ENCODE measurements at regions not wholly inside any gene's neighbourhood (a gene's known extent, or its start where the extent isn't known, plus 50 kb on each side); places are given as distances from the start of the nearest gene placed in this dataset.

DNA sequence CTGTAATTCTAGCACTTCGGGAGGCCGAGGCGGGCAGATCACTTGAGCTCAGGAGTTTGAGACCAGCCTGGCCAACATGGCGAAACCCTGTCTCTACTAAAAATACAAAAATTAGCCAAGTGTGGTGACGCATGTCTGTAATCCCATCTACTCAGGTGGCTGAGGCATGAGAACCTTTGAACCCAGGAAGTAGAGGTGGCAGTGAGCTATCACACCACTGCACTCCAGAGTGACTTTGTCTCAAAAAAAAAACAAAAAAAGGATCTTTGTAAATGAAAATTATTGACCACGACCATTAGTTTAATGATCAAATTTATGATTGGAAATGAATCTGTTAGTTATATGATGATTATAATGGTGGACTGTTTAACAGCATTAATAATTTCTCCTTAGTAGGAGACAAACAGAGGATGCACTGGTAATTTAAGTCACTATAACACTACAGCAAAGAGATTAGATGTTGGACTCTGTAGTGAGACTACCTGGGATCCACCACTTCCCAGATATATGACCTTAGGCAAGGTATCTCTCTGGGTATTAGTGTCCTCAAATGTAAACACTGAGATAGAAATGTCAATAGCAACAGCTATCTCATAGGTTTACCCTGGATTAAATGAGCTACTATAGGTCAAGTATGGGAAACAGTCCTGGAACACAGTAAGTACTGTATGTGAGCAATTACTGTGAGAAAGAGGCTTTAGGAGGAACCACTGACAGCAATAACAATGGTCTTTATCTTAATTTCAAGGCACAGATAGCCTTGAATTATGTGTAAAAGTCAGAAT is 214.7 kb downstream of the NOVA1 start:
- no peaks in the 10 kb centered on the region for H3K4me1 ChIP-seq

GRCh38 chr14:26381405-26381804 is 216.4 kb downstream of the NOVA1 start:
- H3K27me3 ChIP-seq = no peaks in the 10 kb centered on the region
- H3K36me3 ChIP-seq = no peaks in the 10 kb centered on the region
- intact Hi-C loops (cut with DNase I) = no loop called here
- DNase-seq (ENCODE audit: extremely low spot score) = no peak
- 71% methylated on average over 2 of the region's 2 CpGs for WGBS
- H3K9me3 ChIP-seq = no peaks in the 10 kb centered on the region
- no peaks in the 10 kb centered on the region for H3K4me1 ChIP-seq
- no peak overlapping the region for H3K27ac ChIP-seq (replicated peaks in 1 of 4)
- TF ChIP-seq EP300 (IDR thresholded peaks at IDR 0.05) = no peak
- no peak for TF ChIP-seq POLR2A (IDR thresholded peaks at IDR 0.05; ENCODE audit: low read depth)
- TF ChIP-seq, protein P1, sequence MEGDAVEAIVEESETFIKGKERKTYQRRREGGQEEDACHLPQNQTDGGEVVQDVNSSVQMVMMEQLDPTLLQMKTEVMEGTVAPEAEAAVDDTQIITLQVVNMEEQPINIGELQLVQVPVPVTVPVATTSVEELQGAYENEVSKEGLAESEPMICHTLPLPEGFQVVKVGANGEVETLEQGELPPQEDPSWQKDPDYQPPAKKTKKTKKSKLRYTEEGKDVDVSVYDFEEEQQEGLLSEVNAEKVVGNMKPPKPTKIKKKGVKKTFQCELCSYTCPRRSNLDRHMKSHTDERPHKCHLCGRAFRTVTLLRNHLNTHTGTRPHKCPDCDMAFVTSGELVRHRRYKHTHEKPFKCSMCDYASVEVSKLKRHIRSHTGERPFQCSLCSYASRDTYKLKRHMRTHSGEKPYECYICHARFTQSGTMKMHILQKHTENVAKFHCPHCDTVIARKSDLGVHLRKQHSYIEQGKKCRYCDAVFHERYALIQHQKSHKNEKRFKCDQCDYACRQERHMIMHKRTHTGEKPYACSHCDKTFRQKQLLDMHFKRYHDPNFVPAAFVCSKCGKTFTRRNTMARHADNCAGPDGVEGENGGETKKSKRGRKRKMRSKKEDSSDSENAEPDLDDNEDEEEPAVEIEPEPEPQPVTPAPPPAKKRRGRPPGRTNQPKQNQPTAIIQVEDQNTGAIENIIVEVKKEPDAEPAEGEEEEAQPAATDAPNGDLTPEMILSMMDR (IDR thresholded peaks at IDR 0.05) = no peak
- no peak for TF ChIP-seq POLR2AphosphoS5 (IDR thresholded peaks at IDR 0.05)
- no peak overlapping the region for H3K4me3 ChIP-seq

More for the DNA sequence above, 214.7 kb downstream of the NOVA1 start:
- no peaks in the 10 kb centered on the region for H3K36me3 ChIP-seq
- no peaks in the 10 kb centered on the region for H3K27me3 ChIP-seq
- intact Hi-C loops (cut with DNase I) = no loop called here
- no peak for DNase-seq (ENCODE audit: extremely low spot score)
- no peak overlapping the region for H3K27ac ChIP-seq (replicated peaks in 1 of 4)
- H3K4me3 ChIP-seq = no peak overlapping the region
- WGBS = 85% methylated on average over 6 of the region's 6 CpGs
- TF ChIP-seq, protein P1 (IDR thresholded peaks at IDR 0.05) = no peak
- TF ChIP-seq EP300 (IDR thresholded peaks at IDR 0.05) = no peak
- no peaks in the 10 kb centered on the region for H3K9me3 ChIP-seq

GRCh38 chr14:26380637-26381036 is 217.2 kb downstream of the NOVA1 start:
- WGBS = 84% methylated on average over 1 of the region's 1 CpG
- intact Hi-C loops (cut with DNase I) = no loop called here
- Histone ChIP-seq H3K9me3 (no peaks in the 10 kb centered on the region), H3K27ac (replicated peaks in 1 of 4) (no peak overlapping the region), H3K36me3 (no peaks in the 10 kb centered on the region), H3K4me1 (no peaks in the 10 kb centered on the region), H3K27me3 (no peaks in the 10 kb centered on the region), H3K4me3 (no peak overlapping the region)
- TF ChIP-seq EP300 (IDR thresholded peaks at IDR 0.05) (no peak), POLR2AphosphoS5 (IDR thresholded peaks at IDR 0.05) (no peak), POLR2A (IDR thresholded peaks at IDR 0.05; ENCODE audit: low read depth) (no peak)
- TF ChIP-seq, protein P1 (IDR thresholded peaks at IDR 0.05) = no peak
- DNase-seq (ENCODE audit: extremely low spot score) = no peak

DNA sequence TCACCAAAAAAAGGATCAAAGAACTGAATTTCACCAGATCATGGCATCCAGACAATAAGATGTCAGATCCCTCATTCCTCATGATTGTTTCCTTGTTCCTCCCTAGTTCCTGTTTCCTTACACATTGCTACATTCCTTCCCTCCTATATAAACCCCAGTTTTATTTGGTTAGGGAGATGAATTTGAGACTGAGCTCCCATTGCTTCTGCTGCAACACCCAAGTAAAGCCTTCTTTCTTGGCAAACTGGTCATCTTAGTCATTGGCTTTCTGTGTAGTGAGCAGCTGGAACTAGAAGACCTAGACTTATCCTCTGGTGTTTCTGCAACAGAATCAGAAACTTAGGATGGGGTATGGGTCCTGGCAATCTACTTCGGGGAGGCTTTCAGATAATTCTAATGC is 217.9 kb downstream of the NOVA1 start:
- Histone ChIP-seq H3K27ac (replicated peaks in 1 of 4) (no peak overlapping the region), H3K27me3 (no peaks in the 10 kb centered on the region), H3K4me1 (no peaks in the 10 kb centered on the region), H3K36me3 (no peaks in the 10 kb centered on the region), H3K9me3 (no peaks in the 10 kb centered on the region), H3K4me3 (no peak overlapping the region)
- TF ChIP-seq, protein P1 (IDR thresholded peaks at IDR 0.05) = no peak
- TF ChIP-seq EP300 (IDR thresholded peaks at IDR 0.05) (no peak), POLR2AphosphoS5 (IDR thresholded peaks at IDR 0.05) (no peak), POLR2A (IDR thresholded peaks at IDR 0.05; ENCODE audit: low read depth) (no peak)
- no peak for DNase-seq (ENCODE audit: extremely low spot score)
- 86% methylated on average over 1 of the region's 1 CpG for WGBS
- intact Hi-C loops (cut with DNase I) = no loop called here

DNA sequence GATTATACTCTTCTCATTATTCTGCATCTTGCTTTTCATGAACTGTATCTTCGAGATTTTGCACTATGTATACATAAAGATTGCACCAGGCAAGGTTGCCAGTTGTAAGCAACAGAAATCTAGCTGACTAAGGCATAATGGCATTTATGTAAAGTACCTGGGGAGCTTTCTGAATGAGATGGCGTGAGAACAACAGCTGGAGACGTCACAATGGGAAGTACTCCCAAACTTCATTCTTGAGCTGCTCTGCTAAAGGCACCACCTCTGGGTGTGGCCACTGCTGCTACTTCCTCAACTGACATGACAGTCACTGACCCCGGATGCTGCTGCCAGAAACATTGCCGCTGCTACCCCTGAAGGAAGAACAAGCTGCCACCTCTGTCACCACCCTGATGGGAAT is 220.7 kb downstream of the NOVA1 start:
- Histone ChIP-seq H3K4me1 (no peaks in the 10 kb centered on the region), H3K27ac (replicated peaks in 1 of 4) (no peak overlapping the region), H3K4me3 (no peak overlapping the region), H3K36me3 (no peaks in the 10 kb centered on the region), H3K9me3 (no peaks in the 10 kb centered on the region), H3K27me3 (no peaks in the 10 kb centered on the region)
- TF ChIP-seq, protein P1 (IDR thresholded peaks at IDR 0.05) = no peak
- no peak for TF ChIP-seq POLR2AphosphoS5 (IDR thresholded peaks at IDR 0.05)
- TF ChIP-seq POLR2A (IDR thresholded peaks at IDR 0.05; ENCODE audit: low read depth) = no peak
- no peak for TF ChIP-seq EP300 (IDR thresholded peaks at IDR 0.05)
- intact Hi-C loops (cut with DNase I) = no loop called here
- 77% methylated on average over 5 of the region's 5 CpGs for WGBS
- no peak for DNase-seq (ENCODE audit: extremely low spot score)

Measured in esophagus muscularis mucosa (tissue), 4 donors.